ENCODE measurements at regions not wholly inside any gene's neighbourhood (a gene's known extent, or its start where the extent isn't known, plus 50 kb on each side); places are given as distances from the start of the nearest gene placed in this dataset.

- in situ Hi-C loops (cut with MboI; ENCODE audit: low pct_unique_long_range_greater_than_20kb, low sequenced_read_pairs, unreplicated experiment), result no loop called here
- DNase-seq (ENCODE audit: low spot score), result no peak
- TF ChIP-seq CTCF (IDR thresholded peaks at IDR 0.05; ENCODE audit: extremely low read depth, insufficient read depth, missing control alignments), result no peak
Measured at GRCh38 chr17:12603566-12603965, 62.1 kb upstream of the MYOCD start.

GRCh38 chr17:12605222-12605621 is 60.5 kb upstream of the MYOCD start:
- in situ Hi-C loops (cut with MboI; ENCODE audit: low pct_unique_long_range_greater_than_20kb, low sequenced_read_pairs, unreplicated experiment), result no loop called here
- no peak for TF ChIP-seq CTCF (IDR thresholded peaks at IDR 0.05; ENCODE audit: extremely low read depth, insufficient read depth, missing control alignments)
- no peak for DNase-seq (ENCODE audit: low spot score)

- no peak for TF ChIP-seq CTCF (IDR thresholded peaks at IDR 0.05; ENCODE audit: extremely low read depth, insufficient read depth, missing control alignments)
- no peak for DNase-seq (ENCODE audit: low spot score)
- in situ Hi-C loops (cut with MboI; ENCODE audit: low pct_unique_long_range_greater_than_20kb, low sequenced_read_pairs, unreplicated experiment), result no loop called here
Measured at GRCh38 chr17:12613566-12613965, 52.1 kb upstream of the MYOCD start.
